NT2/D1 (cell line): ENCODE measurements at regions not wholly inside any gene's neighbourhood (a gene's known extent, or its start where the extent isn't known, plus 50 kb on each side); places are given as distances from the start of the nearest gene placed in this dataset.

Experiments
- DNase-seq: peaks from one replicate; pipeline ENCODE4 v3.0.0-alpha.2; 2011; ENCODE audit warnings: low read depth, low spot score
- H3K27me3 ChIP-seq: 2 replicates; pipeline ENCODE4 v1.6.0; 2011; ENCODE audit warnings: mild to moderate bottlenecking; ENCODE audit not compliant: insufficient read length, insufficient read depth
- H3K36me3 ChIP-seq: 2 replicates; pipeline ENCODE4 v1.6.1; 2011; ENCODE audit warnings: mild to moderate bottlenecking, low read length, mixed read lengths; ENCODE audit not compliant: insufficient read depth, insufficient read length
- H3K4me1 ChIP-seq: 2 replicates; pipeline ENCODE4 v1.5.1; 2011; ENCODE audit not compliant: insufficient read depth, insufficient read length
- H3K4me3 ChIP-seq: 2 replicates; pipeline ENCODE4 v1.5.1; 2011; ENCODE audit warnings: low read depth; ENCODE audit not compliant: insufficient read length
- H3K9ac ChIP-seq: 2 replicates; pipeline ENCODE4 v1.6.0; 2011; ENCODE audit warnings: low read depth; ENCODE audit not compliant: insufficient read length
- H3K9me3 ChIP-seq: 2 replicates; pipeline ENCODE4 v1.5.1; 2011; ENCODE audit warnings: mild to moderate bottlenecking, low read length; ENCODE audit not compliant: insufficient read depth
- SUZ12 ChIP-seq: IDR thresholded peaks from 2 replicates; pipeline ENCODE4 v1.6.1; 2011; ENCODE audit not compliant: insufficient read length, insufficient read depth; ENCODE audit errors: extremely low read depth
- YY1 ChIP-seq: IDR thresholded peaks from 2 replicates; pipeline ENCODE4 v1.6.1; 2011; ENCODE audit not compliant: insufficient read length, insufficient read depth
- ZNF274 ChIP-seq: IDR thresholded peaks from 2 replicates; pipeline ENCODE4 v1.6.1; 2011; ENCODE audit warnings: mild to moderate bottlenecking, low read depth, low read length

- H3K4me3 ChIP-seq, result no peak overlapping the region
- H3K27me3 ChIP-seq, result no peaks in the 10 kb centered on the region
- no peaks in the 10 kb centered on the region for H3K9me3 ChIP-seq
- no peaks in the 10 kb centered on the region for H3K36me3 ChIP-seq
- no peak for TF ChIP-seq YY1
- no peak for TF ChIP-seq ZNF274
- no peak for TF ChIP-seq SUZ12
- no peak overlapping the region for H3K9ac ChIP-seq
- no peaks in the 10 kb centered on the region for H3K4me1 ChIP-seq
- DNase-seq, result no peak
These were observed 162.2 kb upstream of the TMTC1 start for GRCh38 chr12:29945904-29946303.

- no peaks in the 10 kb centered on the region for H3K27me3 ChIP-seq
- no peaks in the 10 kb centered on the region for H3K4me1 ChIP-seq
- no peaks in the 10 kb centered on the region for H3K36me3 ChIP-seq
- DNase-seq, result no peak
- peaks cover 8% of the 10 kb centered on the region; the same call in 1 of the 2 replicates for H3K9me3 ChIP-seq
- TF ChIP-seq ZNF274 (no peak), YY1 (no peak), SUZ12 (no peak)
- H3K9ac ChIP-seq, result no peak overlapping the region
- H3K4me3 ChIP-seq, result no peak overlapping the region
These were observed 160.7 kb upstream of the TMTC1 start for GRCh38 chr12:29944269-29945000.

GRCh38 chr12:29943683-29944082 lies 159.9 kb upstream of the TMTC1 start:
- no peaks in the 10 kb centered on the region for H3K27me3 ChIP-seq

GRCh38 chr12:29940811-29941210 lies 157.1 kb upstream of the TMTC1 start:
- Histone ChIP-seq H3K9ac (no peak overlapping the region), H3K27me3 (no peaks in the 10 kb centered on the region), H3K4me1 (no peaks in the 10 kb centered on the region), H3K4me3 (no peak overlapping the region), H3K36me3 (no peaks in the 10 kb centered on the region), H3K9me3 (peaks cover 8% of the 10 kb centered on the region; the same call in 1 of the 2 replicates)
- no peak for TF ChIP-seq YY1
- no peak for TF ChIP-seq SUZ12
- no peak for TF ChIP-seq ZNF274
- DNase-seq, result no peak

More at GRCh38 chr12:29943683-29944082, 159.9 kb upstream of the TMTC1 start:
- no peaks in the 10 kb centered on the region for H3K36me3 ChIP-seq
- DNase-seq, result no peak
- H3K4me3 ChIP-seq, result no peak overlapping the region
- no peaks in the 10 kb centered on the region for H3K4me1 ChIP-seq
- TF ChIP-seq SUZ12 (no peak), ZNF274 (no peak), YY1 (no peak)
- peaks cover 8% of the 10 kb centered on the region; the same call in 1 of the 2 replicates for H3K9me3 ChIP-seq
- H3K9ac ChIP-seq, result no peak overlapping the region

GRCh38 chr12:29930503-29930902 lies 146.8 kb upstream of the TMTC1 start:
- TF ChIP-seq ZNF274 (no peak), YY1 (no peak), SUZ12 (no peak)
- Histone ChIP-seq H3K9me3 (0 out of 2 replicates have a peak, but pooled peaks cover 9% of the 10 kb centered on the region), H3K4me1 (no peaks in the 10 kb centered on the region), H3K36me3 (no peaks in the 10 kb centered on the region), H3K9ac (no peak overlapping the region), H3K4me3 (no peak overlapping the region), H3K27me3 (no peaks in the 10 kb centered on the region)
- DNase-seq, result no peak

- Histone ChIP-seq H3K4me3 (no peak overlapping the region), H3K9me3 (0 out of 2 replicates have a peak, but pooled peaks cover 9% of the 10 kb centered on the region), H3K4me1 (no peaks in the 10 kb centered on the region), H3K27me3 (no peaks in the 10 kb centered on the region), H3K36me3 (no peaks in the 10 kb centered on the region), H3K9ac (no peak overlapping the region)
- no peak for DNase-seq
- no peak for TF ChIP-seq ZNF274
- TF ChIP-seq SUZ12, result no peak
- no peak for TF ChIP-seq YY1
These were observed 145.6 kb upstream of the TMTC1 start for GRCh38 chr12:29929295-29929694.

- Histone ChIP-seq H3K9me3 (no peaks in the 10 kb centered on the region), H3K4me3 (no peak overlapping the region), H3K4me1 (no peaks in the 10 kb centered on the region), H3K27me3 (no peaks in the 10 kb centered on the region), H3K36me3 (no peaks in the 10 kb centered on the region), H3K9ac (no peak overlapping the region)
- TF ChIP-seq ZNF274, result no peak
- TF ChIP-seq YY1, result no peak
- no peak for TF ChIP-seq SUZ12
- no peak for DNase-seq
These were observed 137.6 kb upstream of the TMTC1 start for GRCh38 chr12:29921307-29921706.
